CD4-positive, alpha-beta T cell treated with Interferon alpha-2 for 1 hour (primary cell): ENCODE measurements at regions not wholly inside any gene's neighbourhood (a gene's known extent, or its start where the extent isn't known, plus 50 kb on each side); places are given as distances from the start of the nearest gene placed in this dataset.

Source experiments
- DNase-seq, 2 donors: peaks; one replicate each; pipeline ENCODE4 v3.0.0-alpha.2; 2020 to 2022

- no peak for DNase-seq
Observed at GRCh38 chr4:177573507-177573906, 131.3 kb upstream of the AGA start.

DNA sequence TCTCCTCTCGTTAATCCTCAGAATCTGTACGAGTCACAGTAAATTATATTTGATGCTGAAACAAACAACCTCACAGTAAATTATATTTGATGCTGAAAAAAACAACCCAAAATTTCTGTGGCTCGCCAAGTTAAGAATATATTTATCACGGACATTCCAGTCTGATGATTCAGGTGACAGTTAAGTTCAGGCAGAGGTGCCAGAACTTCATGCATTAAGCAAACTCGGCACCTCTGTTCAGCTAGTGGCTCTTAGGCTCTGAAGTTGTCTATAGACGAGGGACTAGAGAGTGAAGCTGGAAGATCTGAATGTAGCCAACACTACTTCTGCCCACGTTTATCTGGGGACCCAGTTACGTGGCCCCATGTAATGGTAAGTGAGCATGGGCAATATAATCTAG, 132.2 kb upstream of the AGA start:
- DNase-seq = no peak

DNA sequence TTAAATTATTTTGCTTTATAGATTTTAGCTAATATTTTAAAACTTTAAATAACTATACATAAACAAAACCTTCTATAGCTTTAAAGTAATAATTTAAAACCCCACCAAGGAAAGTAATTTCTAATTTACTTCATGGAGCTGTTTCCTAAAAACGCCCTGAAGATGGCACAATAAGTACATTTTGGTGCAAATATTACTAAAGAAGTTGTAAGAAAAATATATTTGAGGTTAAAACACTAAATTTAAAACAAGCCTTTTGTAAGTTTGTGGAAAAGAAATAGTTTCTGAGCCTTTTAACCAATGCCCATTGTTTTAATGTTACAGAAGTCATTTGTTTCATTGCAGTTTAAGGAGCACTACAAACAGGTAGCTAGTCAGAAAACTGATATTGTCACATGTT, 137.4 kb upstream of the AGA start:
- no peak for DNase-seq

DNA sequence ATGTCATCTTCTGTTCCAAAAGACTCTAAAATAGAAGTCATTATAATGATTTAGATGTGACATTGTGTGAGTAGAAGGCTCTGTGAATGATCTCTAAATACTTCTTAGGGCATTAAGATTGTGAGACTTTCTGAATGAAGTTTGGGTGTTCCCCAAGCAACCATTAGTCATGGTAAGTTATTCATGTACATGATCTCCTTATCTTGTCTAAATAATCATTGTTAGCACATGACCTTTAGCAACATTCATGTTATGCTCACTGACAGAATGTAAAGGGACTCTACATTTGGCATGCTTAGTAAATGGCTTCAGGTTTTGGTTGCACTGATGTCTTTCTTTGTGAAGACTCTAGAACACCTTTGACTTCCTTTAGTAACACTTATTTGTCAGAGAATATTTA, 140.8 kb upstream of the AGA start:
- DNase-seq = no peak

- DNase-seq = no peak
Observed at GRCh38 chr4:177587989-177588388, 145.8 kb upstream of the AGA start.

- DNase-seq = no peak
Observed at GRCh38 chr4:177595386-177595785, 153.1 kb upstream of the AGA start.

GRCh38 chr4:177596035-177596434, 153.8 kb upstream of the AGA start:
- no peak for DNase-seq

DNA sequence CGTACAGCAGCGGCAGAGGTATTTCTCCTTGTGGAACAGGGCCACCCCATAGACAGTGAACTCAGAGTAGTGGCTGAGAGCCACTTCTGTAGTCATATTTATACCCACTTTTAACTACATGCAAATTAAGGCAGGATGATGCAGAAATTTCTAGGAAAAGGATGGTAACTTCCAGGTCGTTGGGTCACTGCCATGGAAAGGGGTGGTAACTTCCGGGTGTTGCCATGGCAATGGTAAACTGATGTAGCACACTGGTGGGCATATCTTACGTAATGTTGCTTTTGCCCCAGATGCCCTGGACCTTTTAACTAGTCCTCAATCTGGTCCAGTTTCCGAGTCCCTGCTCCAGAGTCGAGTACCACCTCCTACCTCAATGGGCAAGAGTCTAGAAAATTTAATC, 154.8 kb upstream of the AGA start:
- DNase-seq = no peak

DNA sequence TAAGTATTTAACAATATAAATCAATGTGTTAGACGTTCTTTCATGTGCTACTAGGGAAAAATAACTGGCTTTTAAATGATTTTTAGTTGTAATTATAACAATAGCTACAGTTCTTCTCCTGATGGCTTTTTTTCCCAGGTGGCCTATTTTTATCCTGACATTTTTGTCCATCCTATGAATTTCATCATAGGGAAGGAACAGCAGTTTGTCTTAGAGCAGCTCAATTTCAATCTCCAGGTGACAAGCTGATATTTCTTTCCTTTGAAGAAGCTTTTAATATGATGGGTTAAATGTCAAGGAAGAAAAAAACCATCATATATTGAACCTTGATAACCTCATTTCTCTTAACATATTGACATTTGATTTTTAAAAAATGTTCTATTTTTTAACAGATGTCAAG, 163.0 kb upstream of the AGA start:
- no peak for DNase-seq

DNA sequence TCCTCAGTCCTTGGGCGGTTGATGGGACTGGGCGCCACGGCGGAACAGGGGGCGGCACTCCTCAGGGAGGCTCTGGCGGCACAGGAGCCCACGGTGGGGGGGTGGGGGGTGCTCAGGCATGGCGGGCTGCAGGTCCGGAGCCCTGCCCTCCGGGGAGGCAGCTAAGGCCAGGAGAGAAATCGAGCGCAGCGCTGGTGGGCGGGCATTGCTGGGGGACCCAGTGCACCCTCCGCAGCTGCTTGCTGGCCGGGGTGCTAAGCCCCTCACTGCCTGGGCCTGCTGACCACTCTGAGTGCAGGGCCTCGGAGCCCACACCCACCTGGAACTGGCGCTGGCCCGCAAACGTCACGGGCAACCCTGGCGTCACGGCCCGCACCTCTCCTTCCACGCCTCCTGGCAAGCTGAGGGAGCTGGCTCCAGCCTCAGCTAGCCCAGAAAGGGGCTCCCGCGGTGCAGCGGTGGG, 164.9 kb upstream of the AGA start:
- DNase-seq = no peak

GRCh38 chr4:177611974-177612664, 169.9 kb upstream of the AGA start:
- no peak for DNase-seq

DNA sequence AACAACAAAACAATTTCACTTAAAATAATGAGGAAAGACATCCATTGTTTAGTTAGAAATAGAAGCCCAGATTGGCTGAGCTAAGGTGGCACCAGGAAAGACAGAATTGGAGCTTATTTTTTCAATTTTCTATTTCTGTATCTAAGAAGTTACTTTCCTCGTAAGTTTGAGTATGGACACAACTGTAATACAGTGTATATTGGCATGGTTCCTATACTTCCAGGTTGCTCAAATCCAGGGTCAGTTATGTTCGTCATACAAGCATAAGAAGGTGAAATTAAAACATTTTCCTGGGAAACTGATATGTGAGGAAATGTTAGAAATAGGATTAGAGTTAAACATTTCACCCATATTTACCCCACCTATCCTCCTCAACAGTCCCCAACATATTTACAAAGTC, 170.4 kb upstream of the AGA start:
- no peak for DNase-seq

- no peak for DNase-seq
Observed at GRCh38 chr4:177632481-177632880, 190.2 kb upstream of the AGA start.

DNA sequence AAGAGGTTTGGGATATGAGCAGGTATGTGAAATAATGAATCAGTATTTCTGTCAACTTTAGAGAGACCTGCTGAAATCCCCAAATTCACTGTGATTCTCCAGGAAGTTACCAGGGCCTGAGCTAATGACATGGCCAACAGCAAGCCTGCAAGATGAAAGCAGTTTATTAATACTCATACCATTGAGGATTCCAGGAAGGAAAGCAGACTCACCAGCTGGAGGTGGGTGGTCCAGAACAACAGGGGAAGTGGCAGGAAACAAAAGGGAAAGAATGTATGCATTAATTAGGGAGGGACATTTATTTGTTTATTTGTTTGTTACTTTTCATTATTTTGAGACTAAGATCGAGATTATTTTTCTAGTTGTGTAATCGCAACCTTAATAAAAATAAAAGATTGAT, 196.6 kb upstream of the AGA start:
- no peak for DNase-seq

GRCh38 chr4:177640864-177641263, 198.6 kb upstream of the AGA start:
- no peak for DNase-seq

DNA sequence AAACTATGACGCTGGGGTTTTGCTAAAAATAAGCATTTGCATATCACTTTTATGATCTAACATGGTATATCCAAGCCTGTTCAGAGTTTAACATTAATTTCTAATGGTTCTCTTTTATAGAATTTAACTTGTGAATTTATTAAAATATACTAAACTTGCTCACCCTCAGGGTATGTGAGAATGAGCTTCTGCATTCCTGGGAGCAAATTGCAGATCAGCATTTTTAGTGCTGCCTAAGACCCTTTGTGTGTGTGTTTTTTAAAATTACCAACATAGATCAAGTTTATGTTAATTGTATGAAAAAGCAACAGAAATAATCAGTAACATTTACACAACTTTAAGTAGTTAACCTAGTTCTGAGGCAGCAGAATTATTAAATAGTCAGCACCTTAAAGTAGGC, 218.0 kb upstream of the AGA start:
- no peak for DNase-seq

GRCh38 chr4:177667687-177668086, 225.4 kb upstream of the AGA start:
- DNase-seq = no peak

GRCh38 chr4:177671387-177671786, 229.2 kb upstream of the AGA start:
- no peak for DNase-seq

DNA sequence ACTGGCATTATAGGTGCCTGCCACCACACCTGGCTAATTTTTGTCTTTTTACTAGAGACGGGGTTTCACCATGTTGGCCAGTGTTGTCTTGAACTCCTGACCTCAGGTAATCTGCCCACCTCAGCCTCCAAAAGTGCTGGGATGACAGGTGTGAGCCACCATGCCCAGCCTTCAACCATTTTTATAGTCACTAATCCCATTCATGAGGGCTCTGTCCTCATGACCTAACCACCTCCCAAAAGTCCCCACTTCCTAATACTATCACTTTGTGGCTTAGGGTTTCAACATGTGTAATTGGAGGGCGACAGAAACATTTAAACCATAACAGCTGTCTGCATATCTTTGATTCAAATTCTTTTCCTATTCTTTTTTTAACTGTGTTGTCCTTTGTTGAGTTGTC, 229.6 kb upstream of the AGA start:
- DNase-seq = no peak

GRCh38 chr4:177673985-177674489, 231.8 kb upstream of the AGA start:
- no peak for DNase-seq

- no peak for DNase-seq
Observed at GRCh38 chr4:177680308-177680707, 238.1 kb upstream of the AGA start.

- no peak for DNase-seq
Observed at GRCh38 chr4:177681902-177682301, 239.7 kb upstream of the AGA start.

- DNase-seq = no peak
Observed at GRCh38 chr4:177687117-177687516, 244.9 kb upstream of the AGA start.

DNA sequence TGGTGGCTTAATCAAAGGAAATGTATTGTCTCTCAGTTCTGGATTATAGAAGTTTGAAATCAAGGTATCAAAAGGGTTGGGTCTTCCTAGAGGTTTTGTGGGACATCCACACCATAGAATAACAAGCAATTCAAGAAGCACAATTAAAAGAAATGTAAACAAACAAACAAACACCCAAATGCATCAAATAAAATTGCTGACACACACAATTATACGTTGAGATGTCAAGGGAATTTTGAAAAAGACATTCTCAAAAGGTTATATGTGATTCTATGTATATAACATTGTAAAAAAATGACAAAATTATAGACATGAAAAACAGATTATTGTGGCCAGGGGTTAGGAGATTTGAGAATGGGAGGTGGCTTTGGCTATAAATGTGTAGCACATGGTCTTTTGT, 250.7 kb upstream of the AGA start:
- DNase-seq = no peak

DNA sequence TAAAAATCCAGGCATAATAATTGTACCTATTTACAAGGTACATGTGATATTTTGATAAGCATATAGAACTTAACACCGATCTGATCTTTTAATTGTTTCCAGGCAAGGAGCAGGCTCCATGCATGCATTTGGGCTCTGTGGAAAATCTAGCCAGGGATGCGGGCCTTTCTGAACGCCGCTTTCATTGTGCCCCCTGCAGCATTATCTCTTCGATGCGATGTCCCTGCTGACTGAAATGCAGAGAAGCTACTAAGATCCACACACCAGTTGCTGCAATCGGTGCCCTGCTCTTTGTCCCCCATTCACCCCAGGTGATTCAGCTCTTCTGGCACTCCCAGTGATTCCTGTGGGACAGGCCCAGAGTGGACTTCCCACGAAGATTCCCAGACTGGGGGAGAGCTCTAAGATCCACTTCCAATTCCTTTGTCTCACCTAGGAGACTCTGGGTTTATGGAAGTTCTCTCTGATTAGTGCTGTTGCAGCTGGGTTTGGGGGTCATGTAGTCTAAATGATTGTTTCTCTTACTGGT, 254.3 kb upstream of the AGA start:
- DNase-seq = no peak
